Fibroblast of skin of left biceps (primary cell): ENCODE measurements at regions not wholly inside any gene's neighbourhood (a gene's known extent, or its start where the extent isn't known, plus 50 kb on each side); places are given as distances from the start of the nearest gene placed in this dataset.

Experiments used
- DNase-seq, 2 experiments: peaks; one replicate each; pipeline ENCODE4 v3.0.0-alpha.2; 2013; ENCODE audit warnings: low read depth in 2 of 2

GRCh38 chr9:135196474-135196873 lies 109.0 kb downstream of the OLFM1 start:
- DNase-seq = no peak

GRCh38 chr9:135198144-135198543 lies 110.7 kb downstream of the OLFM1 start:
- DNase-seq = no peak

- DNase-seq = no peak
Observed at GRCh38 chr9:135198586-135199285, 111.3 kb downstream of the OLFM1 start.

- no peak for DNase-seq
Observed at GRCh38 chr9:135199489-135199888, 112.0 kb downstream of the OLFM1 start.

- no peak for DNase-seq
Observed at GRCh38 chr9:135201711-135202110, 114.2 kb downstream of the OLFM1 start.

- DNase-seq = no peak
Observed at GRCh38 chr9:135204177-135204576, 116.7 kb downstream of the OLFM1 start.

GRCh38 chr9:135209136-135209535 lies 121.7 kb downstream of the OLFM1 start:
- no peak for DNase-seq

- DNase-seq = no peak
Observed at GRCh38 chr9:135209852-135210251, 122.4 kb downstream of the OLFM1 start.

- DNase-seq = no peak
Observed at GRCh38 chr9:135210676-135211523, 123.4 kb downstream of the OLFM1 start.

- DNase-seq = no peak
Observed at GRCh38 chr9:135211524-135211890, 124.0 kb downstream of the OLFM1 start.

GRCh38 chr9:135212961-135213360 lies 125.5 kb downstream of the OLFM1 start:
- DNase-seq = no peak

- DNase-seq = no peak
Observed at GRCh38 chr9:135213566-135213965, 126.1 kb downstream of the OLFM1 start.

GRCh38 chr9:135214054-135214640 lies 126.7 kb downstream of the OLFM1 start:
- no peak for DNase-seq

GRCh38 chr9:135214706-135215105 lies 127.2 kb downstream of the OLFM1 start:
- no peak for DNase-seq

GRCh38 chr9:135215571-135216161 lies 128.2 kb downstream of the OLFM1 start:
- DNase-seq = no peak

- DNase-seq = no peak
Observed at GRCh38 chr9:135216236-135216635, 128.8 kb downstream of the OLFM1 start.

GRCh38 chr9:135216791-135217441 lies 129.4 kb downstream of the OLFM1 start:
- no peak for DNase-seq

GRCh38 chr9:135217836-135218235 lies 130.4 kb downstream of the OLFM1 start:
- no peak for DNase-seq

- no peak for DNase-seq
Observed at GRCh38 chr9:135218331-135219225, 131.1 kb downstream of the OLFM1 start.

GRCh38 chr9:135219676-135220600 lies 132.5 kb downstream of the OLFM1 start:
- DNase-seq = no peak
